ENCODE measurements at regions not wholly inside any gene's neighbourhood (a gene's known extent, or its start where the extent isn't known, plus 50 kb on each side); places are given as distances from the start of the nearest gene placed in this dataset.

GRCh38 chr6:78533426-78533825 lies 333.9 kb upstream of the IRAK1BP1 start:
- no peaks in the 10 kb centered on the region for H3K9me3 Mint-ChIP-seq
- H3K4me3 ChIP-seq: no peak overlapping the region
- TF ChIP-seq EZH2phosphoT487 (IDR thresholded peaks at IDR 0.05; ENCODE audit: unreplicated experiment): no peak
- TF ChIP-seq NANOG (IDR thresholded peaks at IDR 0.05; ENCODE audit: borderline replicate concordance): no peak
- H3K4me1 Mint-ChIP-seq: no peaks in the 10 kb centered on the region
- H3K4me2 ChIP-seq: no peak overlapping the region
- no peak overlapping the region for H2AFZ ChIP-seq
- 0 out of 2 replicates have a peak, but pooled peaks cover 4% of the 10 kb centered on the region for H3K9me2 ChIP-seq (ENCODE audit: insufficient read depth)
- no peaks in the 10 kb centered on the region for H3K79me2 ChIP-seq (replicated peaks; ENCODE audit: insufficient read depth)
- H3K36me3 ChIP-seq (ENCODE audit: insufficient read depth): no peaks in the 10 kb centered on the region
- no peaks in the 10 kb centered on the region for H3K4me1 ChIP-seq (ENCODE audit: insufficient read depth)
- no peaks in the 10 kb centered on the region for H3F3A ChIP-seq (replicated peaks; ENCODE audit: low read depth)
- DNase-seq (ENCODE audit: low spot score) (no peak), ATAC-seq (no peak)
- H3K27ac Mint-ChIP-seq: no peak overlapping the region
- H3K27ac ChIP-seq (ENCODE audit: low read depth): no peak overlapping the region
- no peak overlapping the region for H3K4me3 Mint-ChIP-seq
- no peaks in the 10 kb centered on the region for H3K27me3 Mint-ChIP-seq (ENCODE audit: insufficient read depth, low read depth, poor library complexity)
- no peaks in the 10 kb centered on the region for H3K36me3 Mint-ChIP-seq (ENCODE audit: low read depth)
- H3K27me3 ChIP-seq (ENCODE audit: insufficient read depth): no peaks in the 10 kb centered on the region
- H4K20me1 ChIP-seq (replicated peaks; ENCODE audit: insufficient read depth): no peaks in the 10 kb centered on the region

GRCh38 chr6:78533876-78534275 lies 333.5 kb upstream of the IRAK1BP1 start:
- H3K4me3 Mint-ChIP-seq: no peak overlapping the region
- H3K9me3 Mint-ChIP-seq: no peaks in the 10 kb centered on the region
- Histone ChIP-seq H3K4me2 (no peak overlapping the region), H3K27me3 (ENCODE audit: insufficient read depth) (no peaks in the 10 kb centered on the region), H3K4me3 (no peak overlapping the region), H3K9me2 (ENCODE audit: insufficient read depth) (0 out of 2 replicates have a peak, but pooled peaks cover 4% of the 10 kb centered on the region), H3K27ac (ENCODE audit: low read depth) (no peak overlapping the region), H3K79me2 (replicated peaks; ENCODE audit: insufficient read depth) (no peaks in the 10 kb centered on the region), H4K20me1 (replicated peaks; ENCODE audit: insufficient read depth) (no peaks in the 10 kb centered on the region), H3F3A (replicated peaks; ENCODE audit: low read depth) (no peaks in the 10 kb centered on the region), H3K4me1 (ENCODE audit: insufficient read depth) (no peaks in the 10 kb centered on the region), H3K36me3 (ENCODE audit: insufficient read depth) (no peaks in the 10 kb centered on the region), H2AFZ (no peak overlapping the region)
- H3K27ac Mint-ChIP-seq: no peak overlapping the region
- H3K27me3 Mint-ChIP-seq (ENCODE audit: insufficient read depth, low read depth, poor library complexity): no peaks in the 10 kb centered on the region
- ATAC-seq: no peak
- no peak for TF ChIP-seq ZNF462 (CRISPR knock-in tag; IDR thresholded peaks at IDR 0.05)
- no peak for TF ChIP-seq POLR2AphosphoS5 (IDR thresholded peaks at IDR 0.05; ENCODE audit: low read depth)
- no peak for TF ChIP-seq CTCF (conservative IDR thresholded peaks at IDR 0.05; ENCODE audit: low read depth in 2 of 2)
- TF ChIP-seq NANOG (IDR thresholded peaks at IDR 0.05; ENCODE audit: borderline replicate concordance): no peak
- TF ChIP-seq EZH2 (IDR thresholded peaks at IDR 0.05; ENCODE audit: low read depth, unreplicated experiment): no peak
- no peak for TF ChIP-seq REST (IDR thresholded peaks at IDR 0.05; ENCODE audit: unreplicated experiment)
- no peak for TF ChIP-seq ETS1 (IDR thresholded peaks at IDR 0.05)
- no peaks in the 10 kb centered on the region for H3K36me3 Mint-ChIP-seq (ENCODE audit: low read depth)
- no peaks in the 10 kb centered on the region for H3K4me1 Mint-ChIP-seq
- no peak for DNase-seq (ENCODE audit: low spot score)

All from GM23338 (cell line).